ENCODE measurements at regions not wholly inside any gene's neighbourhood (a gene's known extent, or its start where the extent isn't known, plus 50 kb on each side); places are given as distances from the start of the nearest gene placed in this dataset.

DNA sequence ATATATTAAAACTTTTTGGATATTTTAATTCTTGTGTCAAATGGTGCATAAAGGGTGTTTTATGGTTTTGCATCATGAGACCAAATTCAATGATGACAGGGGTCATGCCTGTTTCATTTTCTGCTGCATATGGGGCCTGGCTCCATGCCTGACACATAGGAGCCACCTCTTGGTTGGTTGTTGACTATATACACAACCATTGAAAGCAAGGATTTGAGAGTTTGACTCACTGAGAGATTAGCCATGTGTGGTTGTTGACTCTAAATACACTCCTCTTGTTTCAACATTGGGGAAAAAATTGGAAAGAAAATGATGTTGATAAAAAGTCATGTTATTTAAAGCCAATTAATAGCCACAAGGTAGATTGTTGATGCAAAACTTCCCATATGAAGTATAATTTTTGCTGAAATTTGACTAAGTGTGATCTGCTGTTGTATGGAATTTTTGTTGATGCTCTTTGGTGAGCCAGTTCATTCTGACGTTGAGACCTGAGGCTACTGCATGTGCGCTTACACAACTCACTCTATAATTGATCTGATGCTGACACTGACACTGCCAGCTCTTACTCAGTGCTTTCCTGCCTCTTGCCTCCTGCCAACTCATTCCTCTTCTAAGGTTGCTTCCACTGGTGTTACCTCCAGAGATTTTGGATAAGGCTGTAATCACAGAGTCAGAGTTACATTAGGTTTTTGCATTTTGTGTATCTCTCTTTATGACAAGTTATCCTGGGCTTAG, 446.2 kb upstream of the SLC14A2 start:
- no peak for DNase-seq (ENCODE audit: low read depth)

DNA sequence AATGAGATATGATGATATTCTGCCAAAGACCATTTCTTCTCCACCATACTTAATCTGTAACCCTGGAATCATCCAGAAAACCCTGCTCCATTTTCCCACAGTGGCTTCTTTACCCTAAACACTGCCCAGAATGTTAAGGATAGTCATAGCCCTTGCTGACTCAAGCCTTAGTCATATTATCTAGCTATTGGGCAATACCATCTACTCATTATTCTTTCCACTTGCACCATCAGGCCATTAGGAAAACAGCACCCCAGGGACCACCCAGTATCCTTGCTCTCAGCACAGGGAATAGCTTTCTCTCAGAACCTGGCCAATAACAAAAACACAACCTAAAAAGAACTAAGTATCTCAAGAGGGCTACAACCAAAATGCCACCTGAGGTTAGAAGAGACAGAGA, 445.7 kb upstream of the SLC14A2 start:
- DNase-seq (ENCODE audit: low read depth): no peak

DNA sequence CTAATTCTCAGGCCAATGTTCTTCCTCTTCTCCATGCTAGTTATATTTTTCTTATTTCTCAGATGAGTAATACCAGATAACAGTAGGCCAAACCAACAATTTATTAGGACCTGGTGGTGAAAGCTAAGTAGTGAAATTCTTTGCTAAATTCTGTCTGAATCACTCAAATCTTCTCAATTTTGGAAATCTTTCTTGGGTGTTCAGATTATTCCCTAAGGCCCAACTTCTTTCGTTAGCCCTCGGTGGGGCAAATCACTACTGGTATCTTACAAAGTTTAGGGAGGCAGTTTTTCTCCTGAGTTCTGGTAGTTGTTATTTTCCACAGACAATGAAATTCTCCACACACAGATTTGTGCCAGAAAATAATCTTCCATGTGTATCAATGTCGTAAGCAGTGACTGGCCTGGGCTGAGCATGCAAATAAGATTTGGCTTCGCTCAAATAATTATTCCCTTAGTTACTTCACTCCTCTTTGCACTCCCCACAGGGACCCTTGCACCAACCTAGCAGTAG, 443.5 kb upstream of the SLC14A2 start:
- no peak for DNase-seq (ENCODE audit: low read depth)

DNA sequence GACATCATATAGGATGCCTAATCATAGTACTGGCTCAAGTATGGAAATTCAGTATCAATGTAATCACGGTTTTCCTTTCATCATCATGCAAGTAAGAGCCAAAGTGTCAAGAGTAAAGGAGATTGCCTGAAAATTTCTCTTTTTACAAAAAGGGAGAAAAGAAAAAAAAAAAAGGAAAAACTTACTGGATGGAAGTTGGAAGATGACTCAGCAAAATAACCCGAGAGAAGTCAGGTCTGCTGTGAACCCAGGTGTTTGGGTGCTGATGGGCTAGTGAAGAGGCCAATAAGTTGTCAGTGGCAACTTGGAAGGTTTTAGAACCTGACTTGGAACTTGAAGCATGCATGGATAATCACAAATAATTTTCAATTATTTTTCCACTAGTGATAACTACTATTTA, 441.9 kb upstream of the SLC14A2 start:
- DNase-seq (ENCODE audit: low read depth): no peak

DNA sequence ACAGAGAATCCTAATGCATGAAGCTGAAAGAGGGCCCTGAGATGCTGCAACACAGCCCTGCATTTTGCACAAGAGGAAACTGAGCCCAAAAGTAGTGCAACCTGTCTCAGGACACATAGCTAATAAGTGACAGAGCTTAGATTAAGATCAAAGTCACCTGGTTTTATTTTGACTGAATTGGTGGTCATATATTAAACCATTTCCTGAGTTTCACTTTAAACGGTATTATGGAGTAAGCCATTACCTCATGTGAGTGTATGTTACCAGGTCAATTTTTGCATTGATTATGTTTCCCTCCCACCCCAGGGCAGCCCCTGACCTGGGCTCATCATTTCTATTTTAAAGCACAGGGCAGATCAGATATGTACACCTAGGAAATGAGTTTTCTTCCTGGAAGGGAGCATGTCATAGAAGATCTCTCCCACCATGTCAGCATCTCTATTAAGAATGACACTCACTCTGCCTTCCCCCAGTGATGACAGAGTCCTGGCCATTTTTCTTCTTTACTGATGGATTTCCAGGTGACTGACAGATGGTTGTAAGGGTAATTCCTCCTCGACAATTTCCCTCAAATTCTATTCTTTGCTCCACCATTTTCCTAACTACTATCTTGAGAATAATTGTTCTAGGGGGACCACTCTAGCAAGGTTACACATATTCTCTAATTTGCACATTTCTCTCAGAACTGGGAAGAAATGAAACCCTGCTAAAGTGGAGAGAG, 441.3 kb upstream of the SLC14A2 start:
- no peak for DNase-seq (ENCODE audit: low read depth)

DNA sequence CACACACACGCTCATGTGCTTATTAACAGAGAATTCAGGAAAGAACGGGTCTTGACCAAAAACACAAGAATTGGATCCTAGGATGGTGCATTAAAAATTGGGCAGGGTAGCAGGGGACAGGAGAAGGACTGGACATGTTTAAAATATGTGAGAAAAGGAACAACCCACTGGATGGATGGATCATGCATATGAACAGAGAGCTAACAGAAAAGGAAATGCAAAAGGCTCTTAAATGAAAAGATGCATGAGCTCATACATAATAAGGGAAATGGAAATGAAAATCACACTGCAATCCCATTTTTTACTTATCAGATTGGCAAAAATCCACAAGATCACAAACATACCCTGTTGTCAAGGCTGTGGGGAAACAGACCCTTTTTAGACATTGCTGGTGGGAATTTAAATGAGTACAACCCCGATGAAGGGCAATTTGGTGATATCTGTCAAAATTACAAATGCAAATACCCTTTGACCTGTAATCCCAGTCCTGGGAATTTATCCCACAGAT, 440.6 kb upstream of the SLC14A2 start:
- DNase-seq (ENCODE audit: low read depth): no peak

DNA sequence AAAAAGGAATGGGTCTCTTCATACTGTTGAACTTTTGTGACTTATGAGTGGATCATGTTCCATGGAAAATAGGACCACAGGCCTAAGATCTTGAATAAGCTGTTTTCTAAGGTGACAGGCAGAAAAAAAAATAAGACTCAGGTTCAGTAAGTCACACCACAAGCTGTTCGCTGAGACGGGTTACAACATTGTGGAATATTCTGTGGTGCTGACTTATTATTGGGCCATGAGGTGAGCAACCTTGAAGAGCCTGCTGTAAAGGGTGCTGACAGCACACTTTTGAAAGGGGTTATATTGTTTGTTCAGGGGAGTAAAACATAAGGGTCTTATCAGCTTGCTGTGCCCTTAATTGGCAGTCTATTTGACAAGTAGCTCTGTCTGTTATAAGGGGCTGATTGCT, 439.8 kb upstream of the SLC14A2 start:
- no peak for DNase-seq (ENCODE audit: low read depth)

DNA sequence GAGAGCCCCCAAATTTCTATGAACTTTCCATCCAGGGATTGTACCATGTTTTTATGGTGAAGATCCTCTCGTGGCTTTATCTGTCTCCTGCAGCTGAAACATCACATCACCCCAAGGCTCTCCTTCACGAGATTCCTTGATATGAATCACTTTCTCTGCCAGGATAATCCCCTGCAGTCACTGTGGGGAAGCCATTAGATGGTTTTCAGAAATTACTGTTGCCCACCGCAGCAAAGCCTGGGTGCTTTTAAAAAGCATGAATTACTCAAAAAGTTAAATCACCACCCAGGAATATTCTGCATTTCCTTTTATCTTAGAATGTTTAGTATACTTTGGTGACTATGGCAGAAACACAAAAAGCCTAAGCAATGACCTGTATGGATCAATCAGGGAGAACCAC, 428.4 kb upstream of the SLC14A2 start:
- DNase-seq (ENCODE audit: low read depth): no peak

DNA sequence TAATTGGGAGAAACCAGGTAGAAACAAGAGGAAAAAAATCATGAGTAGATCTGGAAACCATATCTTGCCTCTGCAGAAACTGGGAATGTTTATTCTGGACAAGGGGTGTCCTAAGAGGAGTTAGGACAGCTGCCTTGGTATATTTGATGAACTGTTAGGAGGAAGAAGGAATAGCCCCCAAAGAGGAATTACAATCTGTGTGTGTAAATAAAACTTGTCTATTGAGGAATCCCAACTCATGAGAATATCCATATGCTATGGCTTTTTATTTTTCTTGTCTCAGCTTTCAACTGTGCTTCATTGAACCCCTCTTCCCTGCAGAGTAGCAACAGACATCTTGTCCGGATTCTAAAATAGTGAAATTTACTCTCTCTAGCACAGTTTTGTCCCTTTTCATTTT, 423.5 kb upstream of the SLC14A2 start:
- DNase-seq (ENCODE audit: low read depth): no peak

DNA sequence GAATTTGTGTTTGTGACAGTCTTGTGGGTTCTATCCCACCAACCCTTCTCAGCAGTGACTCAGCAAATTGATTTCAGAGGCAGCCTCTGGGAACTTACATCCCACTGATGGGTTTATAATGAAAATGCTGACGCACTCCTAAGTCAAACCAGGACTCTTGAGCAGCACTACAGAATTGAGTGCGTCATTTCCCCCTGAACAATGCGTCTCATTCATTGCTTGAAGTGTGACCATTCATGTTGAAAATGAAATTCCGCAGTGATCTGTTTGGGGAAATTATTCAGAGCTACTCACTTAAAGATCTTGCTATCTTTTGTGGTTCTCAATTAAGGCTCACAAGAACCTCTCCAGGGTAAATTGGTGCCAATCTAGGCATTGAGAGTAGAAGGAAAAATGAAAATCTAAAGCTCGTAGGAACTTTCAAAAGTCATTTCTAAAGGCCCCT, 417.7 kb upstream of the SLC14A2 start:
- no peak for DNase-seq (ENCODE audit: low read depth)

DNA sequence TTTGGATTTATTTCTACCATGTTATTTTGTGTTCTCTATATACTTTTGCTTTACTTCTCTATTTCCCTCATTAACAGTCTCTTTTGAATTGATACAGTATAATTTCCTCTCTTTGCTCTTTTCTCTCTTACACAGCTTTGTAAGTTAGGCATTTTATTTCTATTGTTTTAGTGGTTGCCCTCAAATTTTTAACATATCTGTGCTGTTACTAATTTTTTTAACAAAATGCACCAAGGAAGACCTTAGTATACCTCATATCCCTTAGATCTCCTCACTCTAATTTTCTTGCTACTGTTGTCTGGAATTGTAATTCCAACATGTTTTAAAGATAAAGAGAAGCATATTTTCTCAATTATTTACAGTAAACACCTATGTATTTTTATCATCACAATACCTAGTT, 416.8 kb upstream of the SLC14A2 start:
- DNase-seq (ENCODE audit: low read depth): no peak

DNA sequence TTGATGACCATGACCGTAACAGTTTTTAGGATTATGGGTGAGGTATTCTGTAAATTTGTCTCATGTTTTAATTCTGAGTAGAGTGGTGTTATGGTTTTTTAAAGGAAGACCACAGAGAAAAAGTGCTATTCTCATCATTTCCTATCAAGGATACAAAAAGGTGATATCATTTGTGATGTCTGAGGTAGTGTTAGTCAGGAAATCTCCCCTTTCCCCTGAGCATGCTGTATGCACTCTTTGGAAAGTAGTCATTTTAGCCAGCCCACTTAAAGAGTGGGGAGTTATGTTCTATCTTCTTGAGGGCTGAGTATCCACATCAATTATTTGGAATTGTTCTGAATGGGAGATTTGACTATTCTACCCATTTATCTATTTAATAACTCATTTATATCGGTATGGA, 414.2 kb upstream of the SLC14A2 start:
- DNase-seq (ENCODE audit: low read depth): no peak

DNA sequence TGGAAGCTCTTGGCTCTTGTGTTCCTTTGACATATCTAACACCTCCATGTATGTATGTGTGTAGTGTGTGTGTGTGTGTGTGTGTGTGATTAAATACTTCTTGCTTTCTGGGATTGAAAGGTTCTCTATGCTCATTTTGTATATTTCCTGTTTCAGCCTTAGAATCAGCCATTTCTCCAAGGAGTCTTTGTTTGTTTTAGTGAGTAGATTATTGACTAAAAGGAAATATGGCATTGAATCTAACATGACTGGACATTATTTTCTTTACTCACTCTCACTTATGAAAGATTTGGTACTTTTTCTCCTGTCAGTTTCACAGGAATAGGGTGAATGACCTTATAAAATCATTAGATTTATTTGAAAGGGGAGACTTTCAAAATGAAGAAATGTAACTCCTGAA, 413.8 kb upstream of the SLC14A2 start:
- DNase-seq (ENCODE audit: low read depth): no peak

DNA sequence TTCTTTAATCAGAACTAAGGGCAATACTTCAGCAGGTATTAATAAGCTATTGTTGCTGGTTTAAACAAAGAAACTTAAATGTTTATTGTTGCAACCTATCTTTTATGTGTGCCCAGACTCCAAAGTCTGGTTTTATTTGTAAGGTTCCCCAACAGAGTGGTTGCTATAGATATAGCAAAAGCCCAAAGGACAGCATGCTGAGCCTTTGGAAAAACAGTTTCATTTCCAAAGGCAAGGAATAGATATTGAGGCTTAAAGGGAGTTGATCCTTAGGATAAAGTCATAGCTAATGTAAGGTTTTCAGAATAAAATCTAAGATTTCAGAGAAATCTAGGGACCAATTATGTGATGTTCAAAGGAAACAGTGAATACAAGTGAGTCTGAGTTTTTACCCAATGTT, 413.2 kb upstream of the SLC14A2 start:
- DNase-seq (ENCODE audit: low read depth): no peak

DNA sequence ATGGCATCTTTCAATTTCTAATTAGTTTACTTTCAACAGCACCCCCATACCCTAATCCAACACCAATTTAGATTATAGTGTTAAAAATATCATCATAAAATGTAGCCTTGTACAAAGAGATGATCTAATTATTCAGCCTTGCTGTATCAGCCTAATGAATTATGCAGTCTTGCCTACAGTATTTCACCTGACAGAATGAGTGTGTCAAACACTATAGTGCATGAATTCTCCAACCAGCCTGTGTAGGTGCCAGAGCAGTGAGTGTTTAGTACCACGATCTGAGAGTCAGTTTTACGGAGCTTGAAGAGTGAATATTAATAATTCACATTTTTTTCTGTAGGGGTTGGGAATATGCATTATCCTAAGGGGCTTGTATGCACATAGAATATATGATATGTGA, 411.6 kb upstream of the SLC14A2 start:
- DNase-seq (ENCODE audit: low read depth): no peak

DNA sequence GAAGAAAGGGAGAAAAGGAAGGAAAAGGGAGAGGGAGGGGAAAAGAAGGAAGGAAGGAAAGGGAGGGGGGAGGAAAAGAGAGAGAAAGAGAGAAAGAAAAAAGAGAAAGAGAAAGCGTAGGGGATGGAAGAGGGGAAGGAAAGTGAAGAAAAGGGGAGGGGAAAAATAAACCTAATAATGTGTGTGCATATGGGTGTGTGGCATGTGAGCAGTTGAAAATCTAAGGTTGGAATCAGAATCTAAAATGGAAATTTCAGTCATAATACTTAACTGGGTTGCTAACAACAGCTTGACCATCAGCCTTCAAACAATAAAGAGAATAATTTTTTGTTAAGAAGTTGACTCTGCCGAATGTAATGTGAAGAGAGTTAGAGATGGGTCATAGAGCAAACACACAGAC, 407.9 kb upstream of the SLC14A2 start:
- DNase-seq (ENCODE audit: low read depth): no peak

DNA sequence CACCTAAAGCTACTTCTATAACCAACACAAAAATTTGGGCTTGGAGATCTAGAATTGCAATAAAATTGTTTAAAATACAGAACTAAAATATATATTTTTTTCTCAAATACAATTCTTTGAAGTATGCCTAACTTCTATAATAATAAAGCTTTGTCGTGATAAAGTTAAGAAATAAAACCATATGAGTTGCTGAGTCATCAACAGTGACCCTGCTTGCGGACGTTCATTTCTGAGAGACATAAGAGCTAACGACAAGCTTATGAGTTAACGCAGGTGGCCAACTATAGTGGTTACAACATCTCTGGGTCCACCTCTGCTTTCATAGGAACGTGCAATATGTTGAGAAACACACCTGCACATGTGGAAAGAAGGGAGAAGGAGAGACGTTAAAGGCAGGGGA, 407.1 kb upstream of the SLC14A2 start:
- DNase-seq (ENCODE audit: low read depth): no peak

DNA sequence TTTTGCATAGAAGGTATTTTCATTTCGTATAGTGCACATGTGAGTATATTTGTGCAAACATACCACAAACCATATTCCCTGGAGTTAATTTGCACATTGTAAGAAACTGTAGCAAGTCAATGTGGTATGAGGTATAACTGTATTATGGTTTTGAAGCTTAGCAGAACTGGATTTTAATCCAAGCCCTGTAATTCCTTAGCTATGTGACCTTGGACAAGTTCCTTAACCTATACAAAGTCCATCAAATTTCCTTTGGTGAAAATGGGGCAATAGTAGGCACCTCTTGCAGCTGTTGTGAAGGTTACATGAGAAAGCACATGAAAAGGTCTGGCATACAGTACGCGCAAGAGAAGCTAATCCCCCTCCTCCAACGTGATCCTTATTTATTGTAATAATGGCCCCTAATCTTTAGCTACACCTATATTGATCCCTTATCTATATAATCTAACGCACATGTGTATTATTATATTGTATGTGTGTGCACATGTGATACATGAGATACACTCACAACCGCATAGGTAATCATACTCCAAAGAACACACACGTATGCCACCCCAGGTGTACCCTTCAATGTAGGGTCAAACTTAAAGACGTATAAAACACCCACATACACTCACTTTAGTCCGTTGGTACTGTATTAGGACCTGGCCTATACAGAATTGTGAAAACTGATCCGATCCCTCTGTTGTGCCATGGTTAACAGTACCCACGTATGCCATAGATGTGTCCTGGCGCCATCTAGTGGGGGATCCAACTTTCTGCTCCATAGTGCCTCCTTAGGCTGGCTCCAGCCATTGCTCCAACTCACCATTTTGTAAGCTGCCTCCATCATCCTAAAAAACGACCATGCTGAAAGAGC, 402.9 kb upstream of the SLC14A2 start:
- DNase-seq (ENCODE audit: low read depth): peak; percentile 49

DNA sequence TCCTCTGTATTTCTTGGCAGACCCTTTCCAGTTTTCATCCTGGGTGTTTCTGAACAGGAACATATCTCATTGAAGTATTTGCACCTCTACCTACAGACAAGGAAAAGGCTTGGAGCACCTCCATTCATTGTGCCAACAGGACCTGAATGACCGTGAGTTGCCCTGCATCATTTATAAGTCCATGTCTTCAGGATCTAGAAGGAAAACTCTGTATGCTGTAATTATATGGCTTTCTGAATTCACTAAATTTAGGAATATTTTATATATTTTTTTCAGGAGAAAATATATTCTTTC, 402.3 kb upstream of the SLC14A2 start:
- DNase-seq (ENCODE audit: low read depth): no peak

DNA sequence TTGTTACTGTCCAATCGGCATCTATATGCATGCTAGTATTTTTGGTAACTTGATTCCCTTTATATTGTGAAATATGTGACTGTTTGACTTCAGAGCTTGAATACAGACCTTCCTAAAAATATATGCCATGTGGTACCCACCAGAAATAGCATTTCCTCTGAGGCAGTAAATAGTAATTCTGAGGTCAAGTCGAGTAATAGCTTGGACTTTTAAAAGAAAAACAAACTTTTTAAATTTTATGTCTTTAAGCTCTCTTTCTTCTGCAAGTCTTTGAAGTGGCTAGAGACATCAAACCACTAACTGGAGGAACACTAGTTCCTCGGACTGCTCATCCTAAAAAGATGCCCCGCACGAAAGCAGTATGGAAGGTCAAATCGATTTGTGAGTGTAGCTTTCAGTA, 396.8 kb upstream of the SLC14A2 start:
- DNase-seq (ENCODE audit: low read depth): no peak

DNA sequence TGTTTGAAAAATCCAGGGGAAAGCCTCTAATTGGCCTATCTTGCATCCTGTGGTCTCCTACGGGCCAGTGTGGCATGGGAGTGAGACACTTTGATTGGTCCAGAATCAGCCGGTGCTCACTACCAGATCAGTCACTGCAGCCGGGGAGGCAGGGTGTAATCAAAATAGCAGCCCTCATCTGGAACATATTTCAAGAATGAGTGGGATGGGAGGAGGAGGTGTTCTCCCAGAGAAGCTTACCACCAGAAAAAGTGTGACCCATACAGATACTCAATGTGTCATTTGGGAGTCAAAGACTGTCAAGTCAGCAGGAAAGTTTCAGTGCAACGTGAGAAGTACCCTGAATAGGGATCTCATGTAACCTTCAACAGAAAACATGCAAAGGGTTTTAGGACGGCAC, 393.9 kb upstream of the SLC14A2 start:
- no peak for DNase-seq (ENCODE audit: low read depth)

DNA sequence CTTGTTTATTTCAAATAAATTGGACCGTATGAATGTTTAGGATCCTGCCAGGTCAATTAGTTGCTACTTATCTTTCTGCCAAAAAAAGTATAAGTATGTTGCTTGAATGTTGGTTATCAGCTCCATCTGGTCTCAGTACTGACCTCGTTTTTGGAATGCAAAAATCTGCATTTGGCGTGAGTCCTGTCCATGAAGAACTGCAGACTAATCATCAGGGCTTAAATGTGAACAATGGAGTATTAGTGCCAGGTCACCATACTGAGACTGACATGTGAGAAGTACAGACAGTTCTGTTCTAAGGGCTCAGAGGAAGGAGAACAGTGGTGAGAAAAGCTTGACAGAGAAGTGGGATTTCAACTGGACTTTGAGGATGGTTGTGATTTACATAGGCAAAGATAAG, 393.1 kb upstream of the SLC14A2 start:
- no peak for DNase-seq (ENCODE audit: low read depth)
